KMS-11 (cell line): ENCODE measurements at regions not wholly inside any gene's neighbourhood (a gene's known extent, or its start where the extent isn't known, plus 50 kb on each side); places are given as distances from the start of the nearest gene placed in this dataset.

Experiments
- H2AFZ ChIP-seq: fragments of 200-600 bp; sonication (generic); 2 replicates; pipeline ENCODE4 v1.6.1; 2016; ENCODE audit warnings: antibody characterized with exemption, mixed run types, low read depth
- H3K27ac ChIP-seq: fragments of 200-600 bp; sonication (generic); 2 replicates; pipeline ENCODE4 v1.6.1; 2016; ENCODE audit warnings: mild to moderate bottlenecking, mixed run types
- H3K27me3 ChIP-seq: fragments of 200-600 bp; sonication (generic); 2 replicates; pipeline ENCODE4 v1.6.1; 2017; ENCODE audit warnings: mild to moderate bottlenecking, low read depth, mixed run types, moderate library complexity; ENCODE audit not compliant: insufficient read depth
- H3K36me3 ChIP-seq: fragments of 200-600 bp; sonication (generic); 2 replicates; pipeline ENCODE4 v1.6.1; 2017; ENCODE audit warnings: mild to moderate bottlenecking, mixed run types; ENCODE audit not compliant: insufficient read depth
- H3K4me1 ChIP-seq: fragments of 200-600 bp; sonication (generic); 2 replicates; pipeline ENCODE4 v1.6.1; 2016; ENCODE audit warnings: mild to moderate bottlenecking, low read depth, mixed run types; ENCODE audit not compliant: poor library complexity, severe bottlenecking
- H3K4me2 ChIP-seq: fragments of 200-600 bp; sonication (generic); 2 replicates; pipeline ENCODE4 v1.7.0; 2016; ENCODE audit warnings: mild to moderate bottlenecking, mixed run types
- H3K4me3 ChIP-seq: fragments of 200-600 bp; sonication (generic); IDR thresholded peaks from 2 replicates; pipeline ENCODE4 v1.6.1; 2017; ENCODE audit warnings: low read depth, low read length, mixed read lengths; ENCODE audit not compliant: insufficient read depth
- H3K79me2 ChIP-seq: fragments of 200-600 bp; sonication (generic); 2 replicates; pipeline ENCODE4 v1.6.1; 2016; ENCODE audit warnings: low read depth, mixed run types; ENCODE audit not compliant: insufficient read depth
- H3K9ac ChIP-seq: fragments of 200-600 bp; sonication (generic); 2 replicates; pipeline ENCODE4 v1.6.1; 2016; ENCODE audit warnings: mild to moderate bottlenecking, mixed run types
- H4K20me1 ChIP-seq: fragments of 200-600 bp; sonication (generic); 2 replicates; pipeline ENCODE4 v1.6.1; 2016; ENCODE audit warnings: mild to moderate bottlenecking, mixed run types; ENCODE audit not compliant: insufficient read depth
- TF ChIP-seq, protein P1 (sequence below): fragments of 200-600 bp; sonication (generic); conservative IDR thresholded peaks from 2 replicates; pipeline ENCODE4 v1.6.1; 2017; ENCODE audit warnings: low read depth, mild to moderate bottlenecking, antibody characterized with exemption, low read length, moderate library complexity, mixed read lengths

DNA sequence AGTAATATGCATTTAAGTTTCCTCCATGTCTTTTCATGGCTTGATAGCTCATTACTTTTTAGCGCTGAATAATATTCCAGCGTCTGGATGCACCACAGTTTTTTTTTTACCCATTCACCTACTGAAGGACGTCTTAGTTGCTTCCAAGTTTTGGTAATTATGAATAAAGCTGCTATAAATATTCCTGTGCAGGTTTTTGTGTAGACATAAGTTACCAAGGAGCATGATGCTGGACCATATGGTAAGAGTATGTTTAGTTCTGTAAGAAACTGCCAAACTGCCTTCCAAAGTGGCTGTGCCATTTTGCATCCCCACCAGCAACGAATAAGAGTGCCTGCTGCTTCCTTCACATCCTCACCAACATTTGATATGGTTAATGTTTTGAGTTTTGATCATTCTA lies 195.6 kb downstream of the PIK3R1 start:
- Histone ChIP-seq H3K9ac (no peak overlapping the region), H3K4me3 (no peak overlapping the region), H3K4me1 (no peaks in the 10 kb centered on the region), H3K79me2 (no peaks in the 10 kb centered on the region), H3K27ac (no peak overlapping the region), H3K36me3 (no peaks in the 10 kb centered on the region), H3K27me3 (no peaks in the 10 kb centered on the region), H2AFZ (no peak overlapping the region), H3K4me2 (no peak overlapping the region), H4K20me1 (no peaks in the 10 kb centered on the region)
- TF ChIP-seq, protein P1, sequence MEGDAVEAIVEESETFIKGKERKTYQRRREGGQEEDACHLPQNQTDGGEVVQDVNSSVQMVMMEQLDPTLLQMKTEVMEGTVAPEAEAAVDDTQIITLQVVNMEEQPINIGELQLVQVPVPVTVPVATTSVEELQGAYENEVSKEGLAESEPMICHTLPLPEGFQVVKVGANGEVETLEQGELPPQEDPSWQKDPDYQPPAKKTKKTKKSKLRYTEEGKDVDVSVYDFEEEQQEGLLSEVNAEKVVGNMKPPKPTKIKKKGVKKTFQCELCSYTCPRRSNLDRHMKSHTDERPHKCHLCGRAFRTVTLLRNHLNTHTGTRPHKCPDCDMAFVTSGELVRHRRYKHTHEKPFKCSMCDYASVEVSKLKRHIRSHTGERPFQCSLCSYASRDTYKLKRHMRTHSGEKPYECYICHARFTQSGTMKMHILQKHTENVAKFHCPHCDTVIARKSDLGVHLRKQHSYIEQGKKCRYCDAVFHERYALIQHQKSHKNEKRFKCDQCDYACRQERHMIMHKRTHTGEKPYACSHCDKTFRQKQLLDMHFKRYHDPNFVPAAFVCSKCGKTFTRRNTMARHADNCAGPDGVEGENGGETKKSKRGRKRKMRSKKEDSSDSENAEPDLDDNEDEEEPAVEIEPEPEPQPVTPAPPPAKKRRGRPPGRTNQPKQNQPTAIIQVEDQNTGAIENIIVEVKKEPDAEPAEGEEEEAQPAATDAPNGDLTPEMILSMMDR: no peak

- no peak overlapping the region for H3K4me3 ChIP-seq
- no peaks in the 10 kb centered on the region for H3K4me1 ChIP-seq
- H2AFZ ChIP-seq: no peak overlapping the region
- no peak overlapping the region for H3K27ac ChIP-seq
- H3K4me2 ChIP-seq: no peak overlapping the region
- no peaks in the 10 kb centered on the region for H4K20me1 ChIP-seq
- no peaks in the 10 kb centered on the region for H3K27me3 ChIP-seq
- TF ChIP-seq, protein P1: no peak
- no peak overlapping the region for H3K9ac ChIP-seq
- no peaks in the 10 kb centered on the region for H3K79me2 ChIP-seq
- H3K36me3 ChIP-seq: no peaks in the 10 kb centered on the region
These were observed 199.9 kb downstream of the PIK3R1 start for GRCh38 chr5:68415177-68416085.

DNA sequence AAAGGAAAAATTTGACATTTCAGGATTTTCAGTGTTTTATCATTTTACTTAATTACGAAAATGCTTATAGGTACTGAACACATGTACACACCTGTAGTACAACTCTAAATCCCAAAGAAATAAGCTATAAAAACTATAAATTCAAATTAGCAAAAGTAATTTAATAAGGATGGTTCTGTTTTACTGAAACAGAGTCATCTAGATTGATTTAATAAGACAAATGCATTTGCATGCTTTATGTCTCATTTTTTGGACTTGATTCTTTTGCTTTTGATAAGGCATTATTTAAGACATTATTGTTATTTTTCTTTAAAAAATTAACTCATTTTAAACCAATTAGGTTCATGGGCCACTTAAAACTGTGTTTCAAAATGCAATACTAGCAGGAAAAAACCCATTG lies 201.2 kb downstream of the PIK3R1 start:
- no peaks in the 10 kb centered on the region for H3K36me3 ChIP-seq
- no peaks in the 10 kb centered on the region for H4K20me1 ChIP-seq
- no peak overlapping the region for H3K4me2 ChIP-seq
- no peak overlapping the region for H3K27ac ChIP-seq
- no peaks in the 10 kb centered on the region for H3K27me3 ChIP-seq
- H3K79me2 ChIP-seq: no peaks in the 10 kb centered on the region
- no peak overlapping the region for H2AFZ ChIP-seq
- H3K4me1 ChIP-seq: no peaks in the 10 kb centered on the region
- H3K4me3 ChIP-seq: no peak overlapping the region
- TF ChIP-seq, protein P1: no peak
- H3K9ac ChIP-seq: no peak overlapping the region

DNA sequence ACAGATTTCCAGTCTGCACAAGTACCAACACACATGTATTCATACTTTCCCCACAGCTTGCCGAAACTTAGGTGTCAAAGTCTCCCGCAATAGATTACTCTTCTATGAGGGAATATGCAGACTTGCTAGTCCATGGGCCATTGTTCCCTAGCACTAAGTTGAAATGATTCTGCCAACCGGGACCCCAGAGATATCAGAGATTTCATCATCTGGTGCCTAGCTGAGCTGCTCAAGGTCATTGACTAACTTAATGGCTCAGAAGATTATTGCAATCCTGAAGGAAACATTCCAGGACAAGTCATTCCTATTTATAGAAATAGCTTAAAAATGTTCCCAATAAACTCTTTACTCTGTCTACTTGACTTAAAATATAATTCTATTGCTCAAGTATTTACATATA lies 202.6 kb downstream of the PIK3R1 start:
- TF ChIP-seq, protein P1: no peak
- H3K4me3 ChIP-seq: no peak overlapping the region
- no peaks in the 10 kb centered on the region for H3K36me3 ChIP-seq
- no peak overlapping the region for H2AFZ ChIP-seq
- H3K4me1 ChIP-seq: no peaks in the 10 kb centered on the region
- H4K20me1 ChIP-seq: no peaks in the 10 kb centered on the region
- no peaks in the 10 kb centered on the region for H3K79me2 ChIP-seq
- H3K4me2 ChIP-seq: no peak overlapping the region
- H3K27me3 ChIP-seq: no peaks in the 10 kb centered on the region
- H3K9ac ChIP-seq: no peak overlapping the region
- H3K27ac ChIP-seq: no peak overlapping the region
